Hippocampal formation (tissue), 2 donors: ENCODE measurements at regions not wholly inside any gene's neighbourhood (a gene's known extent, or its start where the extent isn't known, plus 50 kb on each side); places are given as distances from the start of the nearest gene placed in this dataset.
"Not testable (repeated sequence)": the region's sequence is repeated elsewhere in the genome, so short reads cannot be mapped to it uniquely, and the experiment has no call there.

Source experiments
- DNase-seq, 2 donors: peaks; one replicate each; lab custom pipeline; 2025; lab: John Stamatoyannopoulos, UW

- no peak for DNase-seq
These were observed 144.4 kb downstream of the PTBP2 start for GRCh38 chr1:96865731-96866685.

- no peak for DNase-seq
These were observed 151.2 kb downstream of the PTBP2 start for GRCh38 chr1:96872757-96873156.

GRCh38 chr1:96878640-96879039, 157.1 kb downstream of the PTBP2 start:
- DNase-seq, result no peak

DNA sequence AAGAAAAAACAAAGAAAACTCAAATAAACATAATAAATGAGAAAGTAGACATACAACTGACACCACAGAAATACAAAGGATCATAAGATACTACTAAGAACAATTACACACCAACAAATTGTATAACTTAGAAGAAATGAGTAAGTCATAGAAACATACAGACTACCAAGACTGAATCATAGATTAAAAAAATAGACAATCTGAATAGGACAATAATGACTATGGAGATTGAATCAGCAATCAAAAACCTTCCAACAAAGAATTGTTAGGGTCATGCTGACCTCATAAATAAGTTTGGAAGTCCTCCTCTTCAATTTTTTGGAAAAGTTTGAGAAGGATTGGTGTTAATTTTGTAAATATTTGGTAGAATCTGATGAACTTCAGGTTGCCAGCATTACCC, 159.0 kb downstream of the PTBP2 start:
- DNase-seq, result no peak

DNA sequence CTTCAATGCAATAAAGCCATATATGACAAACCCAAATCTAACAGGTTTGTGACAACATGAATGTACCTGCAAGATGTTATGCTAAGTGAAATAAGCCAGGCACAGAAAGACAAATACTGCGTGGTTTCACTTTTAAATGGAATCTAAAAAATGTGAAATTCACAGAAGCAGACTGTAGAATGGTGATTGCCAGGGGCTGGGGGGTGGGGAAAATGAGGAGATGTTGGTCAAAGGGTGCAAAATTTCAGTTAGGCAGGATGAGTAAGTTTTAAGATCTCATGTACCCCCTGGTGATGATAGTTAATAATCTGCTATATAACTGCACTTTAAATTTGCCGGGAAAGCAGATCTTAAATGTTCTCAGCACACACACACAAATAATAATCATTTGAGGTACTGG, 160.5 kb downstream of the PTBP2 start:
- no peak for DNase-seq

DNA sequence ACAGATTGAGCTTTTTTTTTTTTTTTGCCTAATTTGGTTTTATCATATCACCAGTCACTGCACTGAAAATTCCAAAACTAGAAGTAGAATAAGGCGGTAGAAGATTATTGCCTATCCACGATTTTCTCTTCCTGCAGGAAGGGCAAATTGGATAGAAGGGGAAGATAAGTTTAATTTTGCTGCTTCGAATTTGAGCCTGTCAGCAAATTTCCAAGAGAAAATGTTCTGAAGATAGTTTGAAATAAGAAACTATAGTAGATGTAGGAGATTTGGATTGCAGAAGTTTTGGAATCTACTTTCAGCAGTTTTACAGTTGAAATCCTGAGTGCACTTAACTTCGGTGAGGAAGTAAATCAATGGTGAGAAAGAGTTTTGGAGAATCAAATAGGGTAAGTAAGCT, 164.9 kb downstream of the PTBP2 start:
- DNase-seq, result no peak

DNA sequence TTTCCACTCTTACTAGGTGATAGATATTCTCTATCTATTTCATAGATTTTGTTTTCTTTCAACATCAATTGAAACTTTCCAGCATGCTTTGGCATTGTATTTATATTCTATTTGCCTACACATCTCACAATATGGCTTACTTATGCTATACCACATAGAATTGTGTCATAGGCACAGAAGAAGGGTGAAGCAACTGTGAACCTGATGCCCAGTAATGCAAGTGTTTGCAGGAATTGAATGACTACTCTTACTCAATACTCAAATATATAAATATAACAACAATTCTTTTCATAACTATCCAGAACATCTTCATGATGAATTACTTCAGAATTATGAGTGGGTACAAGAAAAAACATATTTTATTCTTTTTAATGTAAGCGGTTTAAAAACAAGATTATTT, 165.9 kb downstream of the PTBP2 start:
- no peak for DNase-seq

DNA sequence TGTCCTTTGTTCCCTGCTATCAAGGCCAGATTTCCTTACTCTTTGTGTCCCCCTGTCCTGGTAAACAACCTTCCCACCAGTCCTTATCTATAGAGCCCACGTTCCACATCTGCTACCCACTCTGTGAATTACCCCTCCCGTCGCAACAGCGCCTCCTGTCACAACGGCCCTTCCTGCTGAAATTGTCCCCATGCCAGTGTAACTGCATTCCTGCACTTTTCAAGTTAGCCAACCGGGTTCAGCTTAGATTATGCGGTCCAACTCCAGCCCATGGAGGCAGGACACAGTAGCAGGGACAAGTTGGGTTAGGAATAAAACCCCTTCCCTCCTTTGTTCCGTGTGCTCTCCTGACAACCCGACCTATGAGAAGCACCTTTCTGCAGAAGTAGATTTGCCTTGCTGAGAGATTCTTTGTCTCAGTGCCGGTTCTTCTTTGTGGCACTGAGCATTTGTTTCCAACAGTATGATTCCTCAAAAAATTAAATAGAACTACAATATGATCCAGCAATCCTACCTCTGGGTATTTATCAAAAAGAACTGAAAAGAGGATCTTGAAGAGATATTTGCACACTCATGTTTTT, 180.3 kb downstream of the PTBP2 start:
- DNase-seq, result no peak

- DNase-seq, result no peak
These were observed 190.7 kb downstream of the PTBP2 start for GRCh38 chr1:96912248-96912647.

DNA sequence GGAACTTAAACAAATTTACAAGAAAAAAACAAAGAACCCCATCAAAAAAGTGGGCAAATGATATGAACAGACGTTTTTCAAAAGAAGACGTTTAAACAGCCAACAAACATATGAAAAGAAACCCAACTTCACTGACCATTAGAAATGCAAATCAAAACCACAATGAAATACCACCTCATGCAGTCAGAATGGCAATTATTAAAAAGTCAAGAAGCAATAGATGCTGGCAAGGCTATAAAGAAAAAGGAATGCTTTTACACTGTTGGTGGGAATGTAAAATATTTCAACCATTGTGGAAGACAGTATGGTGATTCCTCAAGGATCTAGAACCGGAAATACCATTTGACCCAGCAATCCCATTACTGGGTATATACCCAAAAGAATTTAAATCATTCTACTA, 194.1 kb downstream of the PTBP2 start:
- not testable (repeated sequence) for DNase-seq

- DNase-seq, result no peak
These were observed 196.8 kb downstream of the PTBP2 start for GRCh38 chr1:96918406-96918805.

DNA sequence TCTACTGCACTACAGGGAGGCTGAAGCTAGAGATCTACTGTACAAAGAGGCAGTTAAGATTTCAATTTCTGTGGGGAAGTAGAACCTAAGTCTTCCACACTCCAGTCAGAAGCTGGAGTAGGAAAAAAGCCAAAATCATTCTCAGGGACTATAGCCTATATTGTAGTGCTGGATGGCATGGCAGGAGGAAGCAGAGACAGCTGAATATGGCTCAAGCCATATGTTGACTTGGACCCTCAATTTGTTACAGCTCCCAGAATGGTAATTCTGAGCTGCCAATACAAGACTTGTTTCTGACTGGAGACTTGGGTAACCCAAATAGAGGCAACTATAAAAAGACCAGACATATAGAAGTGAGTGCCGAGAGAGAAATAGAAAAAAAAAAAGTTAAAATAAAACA, 200.6 kb downstream of the PTBP2 start:
- DNase-seq, result no peak

DNA sequence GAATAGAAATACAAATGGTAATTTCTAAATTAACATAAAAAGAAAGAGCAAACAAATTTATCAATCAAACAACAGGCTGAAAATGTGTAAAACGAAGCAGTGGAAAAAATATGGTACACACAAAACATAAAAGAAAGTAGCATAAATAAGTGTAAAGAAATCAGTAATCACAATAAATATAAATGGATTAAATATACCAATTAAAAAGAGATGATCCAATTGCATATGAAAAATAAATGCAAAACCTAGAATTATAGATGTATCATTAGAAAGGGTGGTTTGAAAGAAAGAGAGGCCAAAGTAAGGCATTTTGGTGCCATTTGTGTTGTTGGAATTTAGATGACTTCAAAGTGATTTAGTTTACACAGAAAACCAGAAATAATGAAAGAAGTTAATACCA, 202.2 kb downstream of the PTBP2 start:
- no peak for DNase-seq

GRCh38 chr1:96926176-96926575, 204.6 kb downstream of the PTBP2 start:
- no peak for DNase-seq

DNA sequence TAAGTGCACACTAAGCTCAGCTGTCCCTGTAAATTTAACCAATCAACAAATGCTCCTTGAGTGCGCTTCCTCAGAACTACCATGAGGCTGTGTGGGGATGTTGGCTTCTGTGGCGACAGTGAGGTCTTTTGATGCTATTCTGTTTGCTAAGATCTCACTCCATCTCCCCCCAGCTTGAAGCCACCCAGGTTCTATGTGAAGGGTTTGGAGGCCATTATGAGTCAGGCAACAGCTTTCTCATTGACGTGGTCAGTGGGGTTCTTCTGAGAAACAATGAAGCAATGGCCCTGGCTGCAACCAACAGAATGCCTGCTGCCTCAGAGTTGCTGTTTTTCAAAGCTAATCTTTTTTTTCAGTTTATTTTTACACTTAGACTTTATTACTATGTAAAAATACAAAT, 205.5 kb downstream of the PTBP2 start:
- DNase-seq, result no peak

DNA sequence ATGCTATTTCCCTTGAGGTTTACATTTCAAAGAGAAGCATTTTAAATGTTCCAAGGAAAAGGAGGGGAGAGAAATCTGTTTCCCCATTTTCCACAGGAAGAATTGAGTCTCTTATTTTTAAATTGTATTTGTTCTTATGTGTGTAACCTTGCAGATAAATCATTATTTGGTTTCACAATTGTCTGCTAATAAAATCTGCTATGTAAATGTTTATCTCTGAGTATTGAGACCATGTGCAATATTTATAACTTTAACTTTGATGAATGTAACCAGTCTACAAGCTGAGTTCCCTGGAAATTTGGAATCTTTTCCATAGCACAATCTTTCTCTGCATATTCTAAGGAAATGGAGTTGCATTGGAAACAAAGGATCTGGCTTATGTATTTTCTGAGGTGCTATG, 209.6 kb downstream of the PTBP2 start:
- DNase-seq, result no peak

GRCh38 chr1:96934282-96934681, 212.7 kb downstream of the PTBP2 start:
- no peak for DNase-seq

DNA sequence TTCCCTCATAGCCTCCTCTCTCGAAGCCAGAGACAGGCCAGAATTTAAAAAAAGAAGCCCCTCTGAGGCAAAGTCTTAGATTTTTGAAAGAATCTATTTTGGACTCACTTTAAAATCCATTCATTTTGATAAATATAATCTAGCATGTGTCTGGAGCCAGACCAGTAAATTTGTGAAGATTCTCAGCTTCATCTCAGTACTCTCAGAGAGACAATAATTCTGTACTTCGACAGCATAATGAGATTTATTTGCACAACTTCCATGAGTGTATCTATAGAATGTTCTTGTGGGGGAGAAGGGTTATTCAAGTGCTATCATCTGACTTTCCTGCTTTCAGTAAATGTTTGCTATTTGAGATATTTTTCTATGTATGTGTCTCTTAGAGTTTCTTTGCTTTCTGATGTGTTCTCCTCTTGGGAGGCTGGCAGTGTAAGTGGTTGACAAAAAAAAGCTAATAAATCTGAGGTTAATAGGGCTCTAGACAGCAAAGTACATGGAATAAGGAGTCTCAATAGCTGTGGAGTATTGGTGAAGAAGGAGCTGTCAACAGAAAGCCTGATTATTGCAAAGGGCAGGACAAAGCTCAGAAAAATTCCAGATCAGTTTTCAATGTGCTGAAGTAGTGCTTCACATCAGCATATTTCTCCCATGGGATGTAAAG, 223.0 kb downstream of the PTBP2 start:
- no peak for DNase-seq

DNA sequence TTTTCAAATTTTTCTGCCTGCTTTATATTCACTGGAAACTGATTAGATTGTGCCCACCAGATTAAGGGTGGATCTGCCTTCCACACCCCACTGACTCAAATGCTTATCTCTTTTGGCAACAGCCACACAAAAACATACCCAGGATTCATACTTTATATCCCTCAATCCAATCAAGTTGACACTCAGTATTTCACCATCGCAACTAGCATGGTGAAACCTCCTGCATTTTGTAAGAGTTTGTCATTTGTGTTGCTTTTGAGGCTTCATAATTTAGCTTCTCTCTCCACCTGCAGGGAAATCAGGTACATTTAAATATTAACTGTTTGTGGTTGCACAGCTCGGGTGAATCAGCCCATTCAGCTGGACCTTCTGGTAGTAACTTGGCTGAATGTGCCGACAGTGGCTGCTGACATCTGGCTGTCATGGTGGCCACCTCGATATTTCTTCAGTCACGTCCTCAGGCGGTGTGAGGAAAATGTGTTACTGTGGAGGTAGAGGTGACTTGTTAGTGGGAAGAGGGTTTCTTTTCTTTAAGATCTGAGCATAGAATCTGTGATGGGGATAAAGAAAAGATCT, 224.0 kb downstream of the PTBP2 start:
- no peak for DNase-seq

DNA sequence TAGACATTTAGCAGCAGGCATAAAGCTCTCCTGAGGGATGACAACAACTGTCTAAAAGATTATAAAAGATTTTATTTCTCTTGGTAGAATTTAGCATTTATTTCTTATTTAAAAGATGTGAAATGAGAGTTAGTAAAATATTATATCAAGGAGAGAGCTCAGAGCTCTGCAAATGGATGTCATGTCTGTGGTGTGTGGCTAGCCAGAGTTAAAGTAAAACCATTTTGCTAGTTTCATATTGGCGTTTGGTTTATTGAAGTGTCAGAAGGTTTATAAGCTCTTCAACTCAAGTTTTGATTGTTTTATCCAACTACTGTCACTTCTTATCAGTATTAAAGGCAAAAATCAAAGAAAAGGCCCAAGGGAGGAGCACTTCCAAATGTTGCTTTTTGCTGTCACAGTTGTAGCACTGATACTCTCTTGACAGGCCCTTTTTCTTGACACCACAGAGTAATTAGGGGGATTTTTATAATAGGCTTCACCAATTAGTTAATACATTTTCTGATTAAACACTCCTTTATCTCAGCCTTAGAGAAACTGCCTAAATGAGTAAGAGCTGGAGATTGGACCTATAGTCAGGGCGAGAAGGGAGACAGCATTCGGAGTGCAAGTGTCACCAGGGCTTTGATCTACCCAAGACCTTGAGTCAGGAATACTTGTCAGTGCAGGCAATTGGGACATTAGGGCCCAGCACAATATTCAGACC, 233.9 kb downstream of the PTBP2 start:
- DNase-seq, result no peak

- DNase-seq, result no peak
These were observed 240.6 kb downstream of the PTBP2 start for GRCh38 chr1:96962216-96962615.

- no peak for DNase-seq
These were observed 241.2 kb downstream of the PTBP2 start for GRCh38 chr1:96962751-96963211.
